WTC11 (cell line): ENCODE measurements at regions not wholly inside any gene's neighbourhood (a gene's known extent, or its start where the extent isn't known, plus 50 kb on each side); places are given as distances from the start of the nearest gene placed in this dataset.

Experiments used
- FOXJ3 ChIP-seq: sonication (generic); formaldehyde crosslinking; IDR thresholded peaks from 2 replicates; pipeline ENCODE4 v1.9.0; 2021; ENCODE audit warnings: missing genetic modification reagents, mild to moderate bottlenecking, borderline replicate concordance
- HMGA2 ChIP-seq: fragments of 250-450 bp; sonication (Bioruptor Pico); IDR thresholded peaks from 2 replicates; pipeline ENCODE4 v1.4.0; 2021; ENCODE audit warnings: mild to moderate bottlenecking, moderate library complexity
- IRF2 ChIP-seq: sonication (generic); formaldehyde crosslinking; IDR thresholded peaks from 2 replicates; pipeline ENCODE4 v1.8.0; 2022; ENCODE audit warnings: low read depth, missing genetic modification reagents, borderline replicate concordance
- NFATC4 ChIP-seq: fragments of 250-450 bp; sonication (Bioruptor Pico); IDR thresholded peaks from 2 replicates; pipeline ENCODE4 v1.9.0; 2021; ENCODE audit warnings: mild to moderate bottlenecking
- TEAD4 ChIP-seq: sonication (generic); formaldehyde crosslinking; IDR thresholded peaks from 2 replicates; pipeline ENCODE4 v1.8.0; 2022; ENCODE audit warnings: mild to moderate bottlenecking, missing genetic modification reagents
- ZNF671 ChIP-seq: fragments of 250-450 bp; sonication (Bioruptor Pico); IDR thresholded peaks from 2 replicates; pipeline ENCODE4 v1.8.0; 2021; ENCODE audit warnings: mild to moderate bottlenecking
- TF ChIP-seq, protein P1 (sequence below): fragments of 250-450 bp; sonication (Bioruptor Pico); IDR thresholded peaks from 2 replicates; pipeline ENCODE4 v1.9.0; 2021; ENCODE audit warnings: mild to moderate bottlenecking, borderline replicate concordance
- TF ChIP-seq, protein P2 (sequence below): sonication (generic); formaldehyde crosslinking; IDR thresholded peaks from 2 replicates; pipeline ENCODE4 v1.8.1; 2023; ENCODE audit warnings: mild to moderate bottlenecking, missing genetic modification reagents
- TF ChIP-seq, protein P3 (sequence below): sonication (generic); formaldehyde crosslinking; IDR thresholded peaks from 2 replicates; pipeline ENCODE4 v1.8.0; 2022; ENCODE audit warnings: mild to moderate bottlenecking, missing genetic modification reagents
- TF ChIP-seq, protein P4 (sequence below): sonication (generic); formaldehyde crosslinking; IDR thresholded peaks from 2 replicates; pipeline ENCODE4 v1.8.0; 2023; ENCODE audit warnings: missing genetic modification reagents, mild to moderate bottlenecking, borderline replicate concordance
- TF ChIP-seq, protein P5 (sequence below): sonication (generic); formaldehyde crosslinking; IDR thresholded peaks from 2 replicates; pipeline ENCODE4 v1.8.1; 2023; ENCODE audit warnings: mild to moderate bottlenecking, missing genetic modification reagents, moderate library complexity
- TF ChIP-seq, protein P6 (sequence below): sonication (generic); formaldehyde crosslinking; IDR thresholded peaks from 2 replicates; pipeline ENCODE4 v1.8.0; 2023; ENCODE audit warnings: mild to moderate bottlenecking, missing genetic modification reagents

DNA sequence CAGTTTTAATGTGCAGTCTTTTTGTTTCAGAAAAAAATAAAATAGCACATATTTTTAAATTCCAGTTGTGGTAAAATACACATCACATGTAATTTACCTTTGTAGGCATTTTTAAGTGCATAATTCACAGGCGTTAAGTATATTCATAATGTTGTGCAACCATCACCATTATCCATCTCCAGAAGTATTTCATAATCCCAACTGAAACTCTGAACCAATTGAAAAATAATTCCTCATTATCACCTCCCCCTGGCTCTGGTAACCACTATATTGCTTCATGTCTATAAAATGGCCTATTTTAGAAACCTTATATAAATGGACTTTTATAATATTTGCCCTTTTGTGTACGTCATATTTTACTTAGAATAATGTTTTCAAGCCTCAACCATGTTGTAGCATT is 756.5 kb upstream of the KLHL1 start (continued):
- TF ChIP-seq, protein P1, sequence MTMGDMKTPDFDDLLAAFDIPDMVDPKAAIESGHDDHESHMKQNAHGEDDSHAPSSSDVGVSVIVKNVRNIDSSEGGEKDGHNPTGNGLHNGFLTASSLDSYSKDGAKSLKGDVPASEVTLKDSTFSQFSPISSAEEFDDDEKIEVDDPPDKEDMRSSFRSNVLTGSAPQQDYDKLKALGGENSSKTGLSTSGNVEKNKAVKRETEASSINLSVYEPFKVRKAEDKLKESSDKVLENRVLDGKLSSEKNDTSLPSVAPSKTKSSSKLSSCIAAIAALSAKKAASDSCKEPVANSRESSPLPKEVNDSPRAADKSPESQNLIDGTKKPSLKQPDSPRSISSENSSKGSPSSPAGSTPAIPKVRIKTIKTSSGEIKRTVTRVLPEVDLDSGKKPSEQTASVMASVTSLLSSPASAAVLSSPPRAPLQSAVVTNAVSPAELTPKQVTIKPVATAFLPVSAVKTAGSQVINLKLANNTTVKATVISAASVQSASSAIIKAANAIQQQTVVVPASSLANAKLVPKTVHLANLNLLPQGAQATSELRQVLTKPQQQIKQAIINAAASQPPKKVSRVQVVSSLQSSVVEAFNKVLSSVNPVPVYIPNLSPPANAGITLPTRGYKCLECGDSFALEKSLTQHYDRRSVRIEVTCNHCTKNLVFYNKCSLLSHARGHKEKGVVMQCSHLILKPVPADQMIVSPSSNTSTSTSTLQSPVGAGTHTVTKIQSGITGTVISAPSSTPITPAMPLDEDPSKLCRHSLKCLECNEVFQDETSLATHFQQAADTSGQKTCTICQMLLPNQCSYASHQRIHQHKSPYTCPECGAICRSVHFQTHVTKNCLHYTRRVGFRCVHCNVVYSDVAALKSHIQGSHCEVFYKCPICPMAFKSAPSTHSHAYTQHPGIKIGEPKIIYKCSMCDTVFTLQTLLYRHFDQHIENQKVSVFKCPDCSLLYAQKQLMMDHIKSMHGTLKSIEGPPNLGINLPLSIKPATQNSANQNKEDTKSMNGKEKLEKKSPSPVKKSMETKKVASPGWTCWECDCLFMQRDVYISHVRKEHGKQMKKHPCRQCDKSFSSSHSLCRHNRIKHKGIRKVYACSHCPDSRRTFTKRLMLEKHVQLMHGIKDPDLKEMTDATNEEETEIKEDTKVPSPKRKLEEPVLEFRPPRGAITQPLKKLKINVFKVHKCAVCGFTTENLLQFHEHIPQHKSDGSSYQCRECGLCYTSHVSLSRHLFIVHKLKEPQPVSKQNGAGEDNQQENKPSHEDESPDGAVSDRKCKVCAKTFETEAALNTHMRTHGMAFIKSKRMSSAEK (CRISPR knock-in tag), result no peak
- TF ChIP-seq HMGA2 (CRISPR knock-in tag) (no peak), TEAD4 (no peak), FOXJ3 (CRISPR knock-in tag) (no peak), ZNF671 (CRISPR knock-in tag) (no peak), IRF2 (no peak), NFATC4 (CRISPR knock-in tag) (no peak)
- TF ChIP-seq, protein P2, sequence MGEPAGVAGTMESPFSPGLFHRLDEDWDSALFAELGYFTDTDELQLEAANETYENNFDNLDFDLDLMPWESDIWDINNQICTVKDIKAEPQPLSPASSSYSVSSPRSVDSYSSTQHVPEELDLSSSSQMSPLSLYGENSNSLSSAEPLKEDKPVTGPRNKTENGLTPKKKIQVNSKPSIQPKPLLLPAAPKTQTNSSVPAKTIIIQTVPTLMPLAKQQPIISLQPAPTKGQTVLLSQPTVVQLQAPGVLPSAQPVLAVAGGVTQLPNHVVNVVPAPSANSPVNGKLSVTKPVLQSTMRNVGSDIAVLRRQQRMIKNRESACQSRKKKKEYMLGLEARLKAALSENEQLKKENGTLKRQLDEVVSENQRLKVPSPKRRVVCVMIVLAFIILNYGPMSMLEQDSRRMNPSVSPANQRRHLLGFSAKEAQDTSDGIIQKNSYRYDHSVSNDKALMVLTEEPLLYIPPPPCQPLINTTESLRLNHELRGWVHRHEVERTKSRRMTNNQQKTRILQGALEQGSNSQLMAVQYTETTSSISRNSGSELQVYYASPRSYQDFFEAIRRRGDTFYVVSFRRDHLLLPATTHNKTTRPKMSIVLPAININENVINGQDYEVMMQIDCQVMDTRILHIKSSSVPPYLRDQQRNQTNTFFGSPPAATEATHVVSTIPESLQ, result no peak
- TF ChIP-seq, protein P3, sequence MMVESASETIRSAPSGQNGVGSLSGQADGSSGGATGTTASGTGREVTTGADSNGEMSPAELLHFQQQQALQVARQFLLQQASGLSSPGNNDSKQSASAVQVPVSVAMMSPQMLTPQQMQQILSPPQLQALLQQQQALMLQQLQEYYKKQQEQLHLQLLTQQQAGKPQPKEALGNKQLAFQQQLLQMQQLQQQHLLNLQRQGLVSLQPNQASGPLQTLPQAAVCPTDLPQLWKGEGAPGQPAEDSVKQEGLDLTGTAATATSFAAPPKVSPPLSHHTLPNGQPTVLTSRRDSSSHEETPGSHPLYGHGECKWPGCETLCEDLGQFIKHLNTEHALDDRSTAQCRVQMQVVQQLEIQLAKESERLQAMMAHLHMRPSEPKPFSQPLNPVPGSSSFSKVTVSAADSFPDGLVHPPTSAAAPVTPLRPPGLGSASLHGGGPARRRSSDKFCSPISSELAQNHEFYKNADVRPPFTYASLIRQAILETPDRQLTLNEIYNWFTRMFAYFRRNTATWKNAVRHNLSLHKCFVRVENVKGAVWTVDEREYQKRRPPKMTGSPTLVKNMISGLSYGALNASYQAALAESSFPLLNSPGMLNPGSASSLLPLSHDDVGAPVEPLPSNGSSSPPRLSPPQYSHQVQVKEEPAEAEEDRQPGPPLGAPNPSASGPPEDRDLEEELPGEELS (CRISPR knock-in tag), result no peak
- TF ChIP-seq, protein P4, sequence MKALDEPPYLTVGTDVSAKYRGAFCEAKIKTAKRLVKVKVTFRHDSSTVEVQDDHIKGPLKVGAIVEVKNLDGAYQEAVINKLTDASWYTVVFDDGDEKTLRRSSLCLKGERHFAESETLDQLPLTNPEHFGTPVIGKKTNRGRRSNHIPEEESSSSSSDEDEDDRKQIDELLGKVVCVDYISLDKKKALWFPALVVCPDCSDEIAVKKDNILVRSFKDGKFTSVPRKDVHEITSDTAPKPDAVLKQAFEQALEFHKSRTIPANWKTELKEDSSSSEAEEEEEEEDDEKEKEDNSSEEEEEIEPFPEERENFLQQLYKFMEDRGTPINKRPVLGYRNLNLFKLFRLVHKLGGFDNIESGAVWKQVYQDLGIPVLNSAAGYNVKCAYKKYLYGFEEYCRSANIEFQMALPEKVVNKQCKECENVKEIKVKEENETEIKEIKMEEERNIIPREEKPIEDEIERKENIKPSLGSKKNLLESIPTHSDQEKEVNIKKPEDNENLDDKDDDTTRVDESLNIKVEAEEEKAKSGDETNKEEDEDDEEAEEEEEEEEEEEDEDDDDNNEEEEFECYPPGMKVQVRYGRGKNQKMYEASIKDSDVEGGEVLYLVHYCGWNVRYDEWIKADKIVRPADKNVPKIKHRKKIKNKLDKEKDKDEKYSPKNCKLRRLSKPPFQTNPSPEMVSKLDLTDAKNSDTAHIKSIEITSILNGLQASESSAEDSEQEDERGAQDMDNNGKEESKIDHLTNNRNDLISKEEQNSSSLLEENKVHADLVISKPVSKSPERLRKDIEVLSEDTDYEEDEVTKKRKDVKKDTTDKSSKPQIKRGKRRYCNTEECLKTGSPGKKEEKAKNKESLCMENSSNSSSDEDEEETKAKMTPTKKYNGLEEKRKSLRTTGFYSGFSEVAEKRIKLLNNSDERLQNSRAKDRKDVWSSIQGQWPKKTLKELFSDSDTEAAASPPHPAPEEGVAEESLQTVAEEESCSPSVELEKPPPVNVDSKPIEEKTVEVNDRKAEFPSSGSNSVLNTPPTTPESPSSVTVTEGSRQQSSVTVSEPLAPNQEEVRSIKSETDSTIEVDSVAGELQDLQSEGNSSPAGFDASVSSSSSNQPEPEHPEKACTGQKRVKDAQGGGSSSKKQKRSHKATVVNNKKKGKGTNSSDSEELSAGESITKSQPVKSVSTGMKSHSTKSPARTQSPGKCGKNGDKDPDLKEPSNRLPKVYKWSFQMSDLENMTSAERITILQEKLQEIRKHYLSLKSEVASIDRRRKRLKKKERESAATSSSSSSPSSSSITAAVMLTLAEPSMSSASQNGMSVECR, result no peak
- TF ChIP-seq, protein P5, sequence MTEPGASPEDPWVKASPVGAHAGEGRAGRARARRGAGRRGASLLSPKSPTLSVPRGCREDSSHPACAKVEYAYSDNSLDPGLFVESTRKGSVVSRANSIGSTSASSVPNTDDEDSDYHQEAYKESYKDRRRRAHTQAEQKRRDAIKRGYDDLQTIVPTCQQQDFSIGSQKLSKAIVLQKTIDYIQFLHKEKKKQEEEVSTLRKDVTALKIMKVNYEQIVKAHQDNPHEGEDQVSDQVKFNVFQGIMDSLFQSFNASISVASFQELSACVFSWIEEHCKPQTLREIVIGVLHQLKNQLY (CRISPR knock-in tag), result no peak
- TF ChIP-seq, protein P6, sequence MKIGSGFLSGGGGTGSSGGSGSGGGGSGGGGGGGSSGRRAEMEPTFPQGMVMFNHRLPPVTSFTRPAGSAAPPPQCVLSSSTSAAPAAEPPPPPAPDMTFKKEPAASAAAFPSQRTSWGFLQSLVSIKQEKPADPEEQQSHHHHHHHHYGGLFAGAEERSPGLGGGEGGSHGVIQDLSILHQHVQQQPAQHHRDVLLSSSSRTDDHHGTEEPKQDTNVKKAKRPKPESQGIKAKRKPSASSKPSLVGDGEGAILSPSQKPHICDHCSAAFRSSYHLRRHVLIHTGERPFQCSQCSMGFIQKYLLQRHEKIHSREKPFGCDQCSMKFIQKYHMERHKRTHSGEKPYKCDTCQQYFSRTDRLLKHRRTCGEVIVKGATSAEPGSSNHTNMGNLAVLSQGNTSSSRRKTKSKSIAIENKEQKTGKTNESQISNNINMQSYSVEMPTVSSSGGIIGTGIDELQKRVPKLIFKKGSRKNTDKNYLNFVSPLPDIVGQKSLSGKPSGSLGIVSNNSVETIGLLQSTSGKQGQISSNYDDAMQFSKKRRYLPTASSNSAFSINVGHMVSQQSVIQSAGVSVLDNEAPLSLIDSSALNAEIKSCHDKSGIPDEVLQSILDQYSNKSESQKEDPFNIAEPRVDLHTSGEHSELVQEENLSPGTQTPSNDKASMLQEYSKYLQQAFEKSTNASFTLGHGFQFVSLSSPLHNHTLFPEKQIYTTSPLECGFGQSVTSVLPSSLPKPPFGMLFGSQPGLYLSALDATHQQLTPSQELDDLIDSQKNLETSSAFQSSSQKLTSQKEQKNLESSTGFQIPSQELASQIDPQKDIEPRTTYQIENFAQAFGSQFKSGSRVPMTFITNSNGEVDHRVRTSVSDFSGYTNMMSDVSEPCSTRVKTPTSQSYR (CRISPR knock-in tag), result no peak
